Loucy (cell line): ENCODE measurements at regions not wholly inside any gene's neighbourhood (a gene's known extent, or its start where the extent isn't known, plus 50 kb on each side); places are given as distances from the start of the nearest gene placed in this dataset.

Experiments used
- CTCF ChIP-seq: fragments of 200-600 bp; sonication (generic); conservative IDR thresholded peaks from 2 replicates; pipeline ENCODE4 v1.5.1; 2014; ENCODE audit warnings: mild to moderate bottlenecking, antibody characterized with exemption, low read length
- EZH2phosphoT487 ChIP-seq: fragments of 200-600 bp; IDR thresholded peaks from 2 replicates; pipeline ENCODE4 v1.6.1; 2018; ENCODE audit warnings: antibody characterized with exemption, mild to moderate bottlenecking, moderate library complexity, borderline replicate concordance

- TF ChIP-seq CTCF (no peak), EZH2phosphoT487 (no peak)
Observed at GRCh38 chr10:53528974-53529373, 756.4 kb upstream of the MBL2 start.
